ENCODE measurements at regions not wholly inside any gene's neighbourhood (a gene's known extent, or its start where the extent isn't known, plus 50 kb on each side); places are given as distances from the start of the nearest gene placed in this dataset.
A peak's percentile ranks its signal among the peaks of the same experiment; 100 is the strongest.

DNA sequence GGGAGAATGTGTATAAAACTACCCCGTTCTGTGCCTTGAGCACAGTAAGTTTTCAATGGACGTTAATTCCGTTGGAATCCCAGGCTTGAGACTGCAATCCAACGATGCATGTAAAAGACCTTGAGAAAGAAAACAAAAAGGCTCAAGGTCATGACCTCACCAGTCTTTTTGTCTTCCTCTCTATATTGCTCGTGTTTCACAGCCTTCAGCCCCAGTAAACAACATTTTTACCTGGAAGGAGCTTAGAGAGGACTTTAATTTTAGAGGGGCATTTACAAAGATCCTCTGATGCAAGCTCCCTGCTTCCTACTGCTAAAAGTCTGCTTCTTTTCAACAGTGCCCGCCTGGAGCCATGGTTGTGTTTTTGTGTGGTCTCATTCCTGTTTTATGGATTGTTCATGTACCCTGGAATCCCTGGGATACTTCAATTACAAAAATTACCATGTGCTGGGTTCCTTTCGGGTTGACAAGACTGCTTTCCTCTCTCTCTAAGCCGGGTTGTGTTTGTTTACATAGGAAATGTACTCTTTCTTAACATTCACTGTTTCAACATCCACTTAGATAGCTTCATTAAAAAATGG lies 320.1 kb upstream of the NFE2L3 start:
- DNase-seq (ENCODE audit: low read depth in 2 of 2, low spot score in 1 of 2): no peak

- DNase-seq (ENCODE audit: low read depth in 2 of 2, low spot score in 1 of 2): no peak
Observed at GRCh38 chr7:25832456-25832855, 319.5 kb upstream of the NFE2L3 start.

- no peak for DNase-seq (ENCODE audit: low read depth in 2 of 2, low spot score in 1 of 2)
Observed at GRCh38 chr7:25832929-25833328, 319.1 kb upstream of the NFE2L3 start.

DNA sequence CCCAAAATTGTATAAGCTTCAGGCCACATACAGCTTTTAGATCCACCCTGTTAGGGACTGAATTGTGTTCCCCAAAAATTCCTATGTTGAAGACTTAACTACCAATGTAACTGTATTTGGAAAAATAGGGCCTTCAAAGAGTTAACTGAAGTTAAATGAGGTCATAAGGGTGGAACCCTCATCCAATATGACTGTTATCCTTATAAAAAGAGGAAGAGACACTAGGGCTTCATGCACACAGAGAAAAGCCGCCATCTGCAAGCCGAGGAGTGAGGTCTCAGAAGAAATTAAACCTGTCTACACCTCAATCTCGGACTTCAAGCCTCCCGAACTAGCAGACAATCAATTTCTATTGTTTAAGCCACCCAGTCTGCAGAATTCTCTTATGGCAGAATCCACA lies 317.9 kb upstream of the NFE2L3 start:
- no peak for DNase-seq (ENCODE audit: low read depth in 2 of 2, low spot score in 1 of 2)

DNA sequence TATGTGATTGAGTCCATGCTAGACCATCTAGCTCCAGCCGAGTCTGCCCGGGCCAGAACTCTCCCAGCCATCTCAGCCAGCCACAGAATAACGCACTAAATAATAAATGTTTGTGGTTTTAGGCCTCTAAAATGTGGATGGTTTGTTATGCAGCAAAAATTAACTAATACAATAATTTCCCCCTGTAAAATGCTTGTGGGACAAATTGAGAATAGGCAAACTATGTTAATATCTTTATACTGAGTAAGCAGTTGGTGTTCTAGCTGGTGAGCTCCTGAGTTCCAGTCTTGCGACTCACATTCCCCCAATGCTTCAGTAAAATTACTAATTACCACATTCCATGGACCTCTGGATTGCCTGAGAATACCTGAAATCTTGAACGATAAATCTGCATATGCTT lies 316.8 kb upstream of the NFE2L3 start:
- no peak for DNase-seq (ENCODE audit: low read depth in 2 of 2, low spot score in 1 of 2)

- no peak for DNase-seq (ENCODE audit: low read depth in 2 of 2, low spot score in 1 of 2)
Observed at GRCh38 chr7:25839084-25839769, 312.8 kb upstream of the NFE2L3 start.

- no peak for DNase-seq (ENCODE audit: low read depth in 2 of 2, low spot score in 1 of 2)
Observed at GRCh38 chr7:25840209-25840792, 311.7 kb upstream of the NFE2L3 start.

DNA sequence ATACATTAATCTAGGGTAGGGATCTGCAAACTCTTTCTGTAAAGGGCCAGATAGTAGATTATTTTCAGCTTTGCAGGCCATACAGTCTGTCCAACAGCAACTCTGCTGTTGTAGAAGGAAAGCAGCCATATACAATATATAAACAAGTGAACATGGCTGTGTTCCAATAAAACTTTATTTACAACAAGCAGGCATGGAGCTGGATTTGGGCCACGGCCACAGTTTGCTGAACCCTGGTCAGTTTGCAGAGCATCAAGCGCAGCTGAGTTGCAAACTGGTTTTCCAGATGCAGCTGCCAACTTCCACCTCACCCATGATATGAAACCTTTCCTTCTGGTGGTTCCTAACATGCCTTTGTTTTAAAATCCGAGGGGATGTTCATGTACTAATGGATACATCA lies 310.4 kb upstream of the NFE2L3 start:
- no peak for DNase-seq (ENCODE audit: low read depth in 2 of 2, low spot score in 1 of 2)

DNA sequence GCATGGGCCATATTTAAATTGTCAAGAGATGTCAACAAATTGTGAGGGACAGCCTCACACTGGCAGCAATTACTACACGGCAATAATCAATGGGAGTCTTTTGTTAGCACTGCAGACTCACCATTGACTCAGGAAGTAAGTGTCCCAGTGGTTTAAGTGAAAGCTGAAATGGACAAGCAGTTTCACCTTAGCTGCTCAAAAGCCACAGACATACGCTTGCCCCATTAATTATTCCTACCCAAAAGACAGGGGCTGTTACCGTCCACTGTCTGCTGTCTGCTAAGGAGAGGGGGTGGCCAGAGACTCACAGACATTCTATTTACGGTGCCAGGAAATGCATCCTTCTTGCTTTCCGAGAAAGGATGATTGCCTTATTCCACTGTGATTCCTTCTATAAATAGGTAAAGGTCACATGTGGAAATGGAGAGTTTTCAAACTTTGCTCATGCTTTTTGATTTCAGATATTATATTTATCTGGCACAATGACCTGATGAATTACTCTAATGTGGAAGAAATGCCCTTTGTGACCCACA lies 309.7 kb upstream of the NFE2L3 start:
- no peak for DNase-seq (ENCODE audit: low read depth in 2 of 2, low spot score in 1 of 2)

DNA sequence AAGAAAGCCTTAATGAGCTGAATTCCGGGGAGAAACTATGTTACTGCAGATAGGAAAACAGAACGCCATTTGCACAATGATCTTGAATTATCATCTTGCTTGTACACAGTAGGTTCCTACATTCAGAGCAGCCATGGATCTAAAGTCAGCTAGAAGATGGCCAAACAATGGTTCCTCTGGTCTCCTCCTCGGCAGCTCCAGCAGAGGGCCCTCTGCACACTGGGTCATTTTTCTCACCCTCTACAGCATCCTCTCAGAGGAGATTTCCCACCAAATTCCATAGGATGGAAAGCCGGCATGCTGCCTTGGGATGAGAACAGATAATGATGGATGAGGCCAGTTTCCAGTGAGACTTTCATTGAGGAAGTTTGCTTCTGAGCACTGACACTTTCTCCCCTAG lies 308.5 kb upstream of the NFE2L3 start:
- no peak for DNase-seq (ENCODE audit: low read depth in 2 of 2, low spot score in 1 of 2)

DNA sequence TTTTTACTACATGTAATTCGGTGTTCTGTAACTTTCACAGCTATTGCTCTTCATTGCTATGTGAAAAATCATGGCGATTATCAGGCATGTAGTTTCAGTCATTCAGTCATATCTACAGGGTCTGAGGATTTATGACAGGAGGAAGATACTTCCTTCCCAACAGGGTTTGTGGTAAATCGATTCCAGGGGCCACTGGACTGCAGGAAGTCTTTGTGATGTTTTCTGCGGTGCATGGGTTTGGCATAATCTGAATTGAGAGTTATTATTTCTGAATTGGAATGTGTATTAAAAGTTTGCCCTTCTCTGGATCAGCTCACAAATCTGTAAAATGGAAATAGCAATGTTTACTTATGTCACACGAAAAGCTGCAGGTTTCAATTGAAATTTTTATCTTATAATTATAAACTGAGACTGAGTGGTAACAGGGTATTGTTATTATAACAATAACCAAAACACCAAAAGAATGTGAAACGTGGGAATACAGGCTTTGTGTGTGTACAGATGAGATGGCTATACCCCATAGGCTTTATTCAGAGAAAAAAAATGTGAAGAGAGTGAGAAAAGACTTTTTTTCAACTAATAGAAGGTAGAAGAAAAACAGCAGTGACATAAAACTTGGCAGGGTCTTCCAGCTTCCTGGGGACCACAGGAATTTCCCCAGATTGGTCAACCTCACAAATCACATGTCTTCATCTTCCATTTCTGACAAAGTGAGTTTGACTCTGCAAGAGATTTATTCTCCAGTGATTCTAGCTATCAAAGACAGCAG lies 307.7 kb upstream of the NFE2L3 start:
- no peak for DNase-seq (ENCODE audit: low read depth in 2 of 2, low spot score in 1 of 2)

DNA sequence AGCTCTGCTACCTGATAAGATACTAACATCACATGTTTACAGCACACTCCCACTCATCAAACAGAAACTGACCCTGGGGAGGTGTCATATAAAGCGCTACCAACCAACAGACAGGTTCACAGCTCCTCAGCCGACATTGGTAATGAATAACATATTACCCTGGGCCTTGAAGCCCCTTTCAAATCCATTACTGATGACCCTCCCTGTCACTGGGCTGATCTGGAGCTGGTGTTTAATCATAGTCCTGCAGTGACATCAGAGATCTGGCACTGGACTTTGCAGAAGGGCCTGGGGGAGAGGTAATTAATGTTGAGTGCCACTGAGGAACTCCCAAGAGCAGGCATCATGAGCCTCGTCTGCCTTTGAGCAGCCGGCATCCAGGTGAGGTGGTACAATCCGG lies 306.5 kb upstream of the NFE2L3 start:
- DNase-seq (ENCODE audit: low read depth in 2 of 2, low spot score in 1 of 2): no peak

DNA sequence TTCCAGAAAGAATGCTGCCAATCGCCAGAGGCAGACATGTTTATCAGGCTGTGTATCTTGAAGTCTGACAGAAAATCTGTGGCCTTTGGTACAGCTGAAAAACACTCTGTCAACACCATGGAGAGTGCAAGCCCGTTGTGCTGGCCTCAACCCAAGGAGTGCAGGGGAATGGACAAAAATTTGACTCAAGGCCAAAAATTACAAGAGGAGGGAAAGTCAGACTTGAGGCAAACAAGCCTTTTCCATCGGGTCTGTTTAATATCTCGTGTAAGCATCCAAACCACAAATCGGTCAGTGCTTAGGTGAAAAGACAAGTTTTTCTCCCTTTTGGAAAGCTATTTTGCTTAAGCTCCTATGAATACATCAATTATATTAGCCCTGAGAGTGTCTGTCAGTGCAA lies 305.3 kb upstream of the NFE2L3 start:
- no peak for DNase-seq (ENCODE audit: low read depth in 2 of 2, low spot score in 1 of 2)

GRCh38 chr7:25847336-25848070 lies 304.5 kb upstream of the NFE2L3 start:
- no peak for DNase-seq (ENCODE audit: low read depth in 2 of 2, low spot score in 1 of 2)

DNA sequence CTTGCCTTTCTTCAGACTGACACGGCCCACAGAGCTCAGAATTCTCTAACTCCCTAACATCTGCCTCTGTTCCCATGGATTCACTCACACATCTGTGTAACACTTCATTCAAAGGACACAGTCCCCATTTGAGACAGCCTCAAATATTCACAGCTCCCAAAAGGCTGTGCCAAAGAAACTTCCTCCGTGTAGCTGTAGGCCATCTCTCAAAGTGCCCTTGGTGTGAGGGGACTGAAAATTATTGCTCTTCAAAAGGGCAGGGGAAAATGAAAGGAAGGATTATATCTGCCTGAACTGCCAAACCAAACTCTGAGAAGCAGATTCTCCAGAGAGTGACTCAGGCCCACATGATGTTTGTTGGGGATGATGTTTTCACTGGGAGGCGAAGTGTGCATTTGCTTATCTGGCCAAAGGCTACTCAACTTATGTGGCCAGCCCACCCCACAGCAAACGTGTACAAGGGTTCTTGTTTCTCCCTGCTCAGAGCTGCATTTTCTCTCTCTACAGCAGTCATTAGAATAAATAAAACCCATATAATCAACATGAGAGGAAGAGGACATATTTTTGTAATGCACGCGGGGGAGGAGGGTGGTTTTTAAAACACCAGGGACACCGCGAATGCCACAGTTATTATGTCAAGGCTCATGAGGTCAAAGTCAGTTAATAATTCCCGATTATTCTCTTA lies 302.4 kb upstream of the NFE2L3 start:
- DNase-seq (ENCODE audit: low read depth in 2 of 2, low spot score in 1 of 2): no peak

DNA sequence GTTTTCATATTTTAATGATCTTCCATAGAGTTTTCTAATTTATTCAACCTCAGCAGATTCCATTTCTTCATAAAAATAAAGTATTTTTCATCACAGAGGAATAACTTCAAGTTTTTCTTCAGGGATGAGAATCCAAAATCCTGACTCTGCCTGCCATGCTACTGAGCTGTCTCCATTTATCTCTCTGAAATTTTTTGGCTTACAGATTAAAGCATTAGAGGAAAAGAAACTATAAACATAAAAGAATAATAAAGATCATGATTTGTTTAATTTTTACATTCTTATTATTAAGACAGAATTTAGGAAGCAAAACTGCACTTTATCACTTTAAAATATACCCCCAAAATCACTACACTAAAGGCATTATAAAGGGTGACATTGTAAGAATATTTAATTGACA lies 301.8 kb upstream of the NFE2L3 start:
- no peak for DNase-seq (ENCODE audit: low read depth in 2 of 2, low spot score in 1 of 2)

DNA sequence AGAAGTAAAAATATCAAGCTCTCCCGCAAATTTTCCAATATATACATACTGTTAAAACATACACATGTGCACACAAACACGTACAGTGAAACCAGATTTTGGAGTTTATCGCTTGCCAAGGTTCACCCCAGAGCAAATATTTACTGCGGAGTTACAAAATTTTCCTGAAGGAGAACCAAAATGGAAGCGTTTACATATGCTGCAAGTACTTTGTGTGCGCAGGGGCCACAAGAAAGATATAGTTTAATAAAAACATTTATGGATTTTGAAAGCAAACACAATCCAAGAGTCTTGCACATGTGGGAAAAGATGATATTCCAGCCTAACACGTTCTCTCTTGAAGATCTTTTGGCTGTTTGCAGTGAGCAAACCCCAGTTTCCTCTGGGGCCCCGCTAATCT lies 301.3 kb upstream of the NFE2L3 start:
- DNase-seq (ENCODE audit: low read depth in 2 of 2, low spot score in 1 of 2): no peak

GRCh38 chr7:25851332-25852210 lies 300.4 kb upstream of the NFE2L3 start:
- peak in 1 of 2 donors; percentile 24 for DNase-seq (ENCODE audit: low read depth in 2 of 2, low spot score in 1 of 2)

- no peak for DNase-seq (ENCODE audit: low read depth in 2 of 2, low spot score in 1 of 2)
Observed at GRCh38 chr7:25852211-25852938, 299.6 kb upstream of the NFE2L3 start.
